Transverse colon (tissue), 4 donors: ENCODE measurements at regions not wholly inside any gene's neighbourhood (a gene's known extent, or its start where the extent isn't known, plus 50 kb on each side); places are given as distances from the start of the nearest gene placed in this dataset.
"Not testable (repeated sequence)": the region's sequence is repeated elsewhere in the genome, so short reads cannot be mapped to it uniquely, and the experiment has no call there.

ENCODE experiments used
- DNase-seq: peaks from one replicate; pipeline ENCODE4 v3.0.0-alpha.2; 2019
- H3K27ac ChIP-seq, 4 donors: fragments of 200-600 bp; sonication (generic); 2 replicates each; pipeline ENCODE4 v1.5.1; 2016 to 2018; ENCODE audit warnings: inconsistent platforms in 4 of 4
- H3K27me3 ChIP-seq: fragments of 200-600 bp; sonication (generic); 2 replicates; pipeline ENCODE4 v1.5.1; 2017; ENCODE audit warnings: inconsistent platforms
- H3K36me3 ChIP-seq, 4 donors: fragments of 200-600 bp; sonication (generic); 2 replicates each; pipeline ENCODE4 v1.5.1; 2017 to 2019; ENCODE audit warnings: inconsistent platforms in 4 of 4
- H3K4me1 ChIP-seq, 4 donors: fragments of 200-600 bp; sonication (generic); 2 replicates each; pipeline ENCODE4 v1.5.1; 2017 to 2020; ENCODE audit warnings: inconsistent platforms in 4 of 4
- H3K4me3 ChIP-seq, 4 donors: fragments of 200-600 bp; sonication (generic); 1 replicate in 1 of 4; 2 replicates in 3 of 4; pipeline versions ENCODE4 v1.5.1 to v1.6.1; 2017 to 2019; ENCODE audit warnings: inconsistent platforms in 4 of 4
- H3K9me3 ChIP-seq, 2 donors: fragments of 200-600 bp; sonication (generic); 2 replicates each; pipeline ENCODE4 v1.5.1; 2017 to 2019; ENCODE audit warnings: inconsistent platforms in 2 of 2
- CTCF ChIP-seq, 5 experiments: fragments of 200-600 bp in 3 of 5; fragments of 450-650 bp in 2 of 5; sonication (generic) in 3 of 5; IDR thresholded peaks; 1 replicate in 2 of 5; 2 replicates in 3 of 5; pipeline ENCODE4 v1.5.1; 2016 to 2017; ENCODE audit warnings: antibody characterized with exemption in 5 of 5, inconsistent platforms in 3 of 5, mild to moderate bottlenecking in 2 of 5, moderate library complexity in 1 of 5
- EP300 ChIP-seq: sonication (generic); formaldehyde crosslinking; IDR thresholded peaks from one replicate; pipeline ENCODE4 v1.6.1; 2017; ENCODE audit warnings: antibody characterized with exemption, low read depth
- POLR2A ChIP-seq: fragments of 450-650 bp; IDR thresholded peaks from one replicate; pipeline ENCODE4 v1.6.1; 2016; ENCODE audit warnings: antibody characterized with exemption, mild to moderate bottlenecking, moderate library complexity
- POLR2AphosphoS5 ChIP-seq, 3 donors: sonication (generic); formaldehyde crosslinking; IDR thresholded peaks; one replicate each; pipeline ENCODE4 v1.6.1; 2016; ENCODE audit warnings: antibody characterized with exemption in 3 of 3
- WGBS, 2 donors: methylation state at CpG; one replicate each; pipeline ENCODE4 v1.1.5; 2018; ENCODE audit warnings: low coverage in 1 of 2; 5-methylcytosine and 5-hydroxymethylcytosine counted together
- in situ Hi-C, 4 donors: fragments of 200-750 bp; cut with MboI; loops; one replicate each; pipeline versions ENCODE4 v1.15.0 to v1.15.1; 2017; ENCODE audit warnings: low sequenced_read_pairs in 3 of 4, low pct_ligation_motif_present in 1 of 4, low pct_unique_long_range_greater_than_20kb in 1 of 4
- intact Hi-C: fragments of 100-400 bp; cut with DNase I; formaldehyde crosslinking; loops from one replicate; pipeline ENCODE4 v1.15.1; 2023; ENCODE audit warnings: low total_unique reads

DNA sequence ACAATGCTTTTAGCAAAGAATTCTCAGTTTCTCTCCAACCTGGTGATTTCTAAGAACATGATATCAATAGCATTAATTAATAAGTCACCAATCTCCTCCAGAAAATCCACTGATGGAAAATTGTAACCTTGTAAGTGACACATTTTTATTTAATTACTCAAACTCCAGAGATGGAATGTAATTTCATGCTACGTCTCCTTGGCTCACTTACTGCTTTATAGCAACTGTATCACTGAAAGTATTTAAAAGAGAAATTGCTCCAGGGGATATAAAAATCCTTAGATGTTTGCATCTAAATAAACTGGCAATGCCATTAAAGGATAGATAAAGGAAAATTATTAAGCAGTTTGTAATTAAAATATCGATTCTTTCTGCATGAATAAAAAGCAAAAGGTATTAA lies 325.4 kb downstream of the TSN start:
- H3K9me3 ChIP-seq = no peaks in the 10 kb centered on the region
- H3K36me3 ChIP-seq = no peaks in the 10 kb centered on the region
- TF ChIP-seq EP300 (no peak), POLR2AphosphoS5 (IDR thresholded peaks at IDR 0.05) (no peak), POLR2A (no peak), CTCF (IDR thresholded peaks at IDR 0.05) (no peak)
- H3K4me3 ChIP-seq = no peak overlapping the region
- DNase-seq = no peak
- in situ Hi-C loops (no loop called here), intact Hi-C loops (loop anchor here (1.0 kb wide), 1 partner anchor 44 kb away; no protein-coding TSS in a partner anchor)
- H3K27ac ChIP-seq = no peak overlapping the region
- no peaks in the 10 kb centered on the region for H3K27me3 ChIP-seq
- WGBS, 2 donors = 68 to 74% methylated on average over 2 of the region's 2 CpGs
- H3K4me1 ChIP-seq = no peaks in the 10 kb centered on the region

- H3K9me3 ChIP-seq = no peaks in the 10 kb centered on the region
- no peak for TF ChIP-seq CTCF (IDR thresholded peaks at IDR 0.05)
- TF ChIP-seq EP300 = no peak
- no peak for TF ChIP-seq POLR2A
- TF ChIP-seq POLR2AphosphoS5 (IDR thresholded peaks at IDR 0.05) = no peak
- no peaks in the 10 kb centered on the region for H3K36me3 ChIP-seq
- H3K27me3 ChIP-seq = no peaks in the 10 kb centered on the region
- no peak for DNase-seq
- no peak overlapping the region for H3K4me3 ChIP-seq
- intact Hi-C loops (no loop called here), in situ Hi-C loops (no loop called here)
- WGBS, 2 donors = 75 to 85% methylated on average over 3 of the region's 3 CpGs
- H3K27ac ChIP-seq = no peak overlapping the region
- no peaks in the 10 kb centered on the region for H3K4me1 ChIP-seq
Measured at GRCh38 chr2:122081751-122082150, 326.3 kb downstream of the TSN start.

GRCh38 chr2:122083256-122084048 lies 328.0 kb downstream of the TSN start:
- DNase-seq = no peak
- no peak overlapping the region for H3K27ac ChIP-seq
- H3K36me3 ChIP-seq = no peaks in the 10 kb centered on the region
- TF ChIP-seq POLR2A = no peak
- no peak for TF ChIP-seq POLR2AphosphoS5 (IDR thresholded peaks at IDR 0.05)
- TF ChIP-seq CTCF (IDR thresholded peaks at IDR 0.05) = no peak
- no peak for TF ChIP-seq EP300
- H3K9me3 ChIP-seq = no peaks in the 10 kb centered on the region
- no peaks in the 10 kb centered on the region for H3K4me1 ChIP-seq
- no peak overlapping the region for H3K4me3 ChIP-seq
- 86 to 91% methylated on average over 4 of the region's 4 CpGs for WGBS, 2 donors
- intact Hi-C loops (no loop called here), in situ Hi-C loops (no loop called here)
- no peaks in the 10 kb centered on the region for H3K27me3 ChIP-seq

DNA sequence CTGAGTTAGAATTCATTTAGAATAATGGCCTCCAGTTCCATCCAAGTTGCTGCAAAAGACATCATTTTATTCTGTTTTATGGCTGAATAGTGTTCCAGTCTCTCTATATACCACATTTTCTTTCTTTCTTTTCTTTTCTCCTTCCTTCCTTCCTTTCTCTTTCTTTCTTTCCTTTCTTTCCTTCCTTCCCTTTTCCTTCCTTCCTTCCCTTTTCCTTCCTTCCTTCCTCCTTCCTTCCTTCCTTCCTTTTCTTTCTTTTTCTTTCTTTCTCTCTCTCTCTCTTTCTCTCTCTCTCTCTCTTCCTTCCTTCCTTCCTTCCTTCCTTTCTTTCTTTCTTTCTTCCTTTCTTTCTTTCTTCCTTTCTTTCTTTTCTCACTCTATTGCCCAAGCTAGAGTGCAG lies 330.2 kb downstream of the TSN start:
- in situ Hi-C loops, H3K27ac ChIP-seq, H3K27me3 ChIP-seq, H3K9me3 ChIP-seq, H3K4me1 ChIP-seq, H3K36me3 ChIP-seq, intact Hi-C loops, DNase-seq, H3K4me3 ChIP-seq: not testable (repeated sequence)

DNA sequence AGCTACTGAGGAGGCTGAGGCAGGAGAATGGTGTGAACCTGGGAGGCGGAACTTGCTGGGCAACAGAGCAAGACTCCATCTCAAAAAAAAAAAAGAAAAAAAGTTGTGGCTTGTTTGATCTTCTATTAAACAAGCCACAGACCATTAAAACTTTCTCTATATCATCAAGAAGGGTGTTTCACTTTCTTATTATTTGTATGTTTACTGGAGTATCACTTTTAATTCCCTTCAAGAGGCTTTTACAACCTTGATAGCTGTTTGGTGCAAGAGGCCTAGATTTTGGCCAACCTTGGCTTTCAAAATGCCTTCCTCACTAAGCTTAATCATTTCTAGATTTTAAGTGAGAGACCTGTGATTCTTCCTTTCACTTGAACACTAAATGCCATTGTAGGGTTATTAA lies 339.1 kb downstream of the TSN start:
- in situ Hi-C loops = no loop called here
- 86 to 90% methylated on average over 1 of the region's 1 CpG for WGBS, 2 donors
- no peak for TF ChIP-seq EP300
- no peaks in the 10 kb centered on the region for H3K9me3 ChIP-seq
- no peaks in the 10 kb centered on the region for H3K4me1 ChIP-seq
- intact Hi-C loops = no loop called here
- H3K4me3 ChIP-seq = no peak overlapping the region
- H3K27me3 ChIP-seq = no peaks in the 10 kb centered on the region
- no peak for DNase-seq
- no peaks in the 10 kb centered on the region for H3K36me3 ChIP-seq
- H3K27ac ChIP-seq = no peak overlapping the region
